ENCODE measurements at regions not wholly inside any gene's neighbourhood (a gene's known extent, or its start where the extent isn't known, plus 50 kb on each side); places are given as distances from the start of the nearest gene placed in this dataset.
"Not testable (repeated sequence)": the region's sequence is repeated elsewhere in the genome, so short reads cannot be mapped to it uniquely, and the experiment has no call there.

DNA sequence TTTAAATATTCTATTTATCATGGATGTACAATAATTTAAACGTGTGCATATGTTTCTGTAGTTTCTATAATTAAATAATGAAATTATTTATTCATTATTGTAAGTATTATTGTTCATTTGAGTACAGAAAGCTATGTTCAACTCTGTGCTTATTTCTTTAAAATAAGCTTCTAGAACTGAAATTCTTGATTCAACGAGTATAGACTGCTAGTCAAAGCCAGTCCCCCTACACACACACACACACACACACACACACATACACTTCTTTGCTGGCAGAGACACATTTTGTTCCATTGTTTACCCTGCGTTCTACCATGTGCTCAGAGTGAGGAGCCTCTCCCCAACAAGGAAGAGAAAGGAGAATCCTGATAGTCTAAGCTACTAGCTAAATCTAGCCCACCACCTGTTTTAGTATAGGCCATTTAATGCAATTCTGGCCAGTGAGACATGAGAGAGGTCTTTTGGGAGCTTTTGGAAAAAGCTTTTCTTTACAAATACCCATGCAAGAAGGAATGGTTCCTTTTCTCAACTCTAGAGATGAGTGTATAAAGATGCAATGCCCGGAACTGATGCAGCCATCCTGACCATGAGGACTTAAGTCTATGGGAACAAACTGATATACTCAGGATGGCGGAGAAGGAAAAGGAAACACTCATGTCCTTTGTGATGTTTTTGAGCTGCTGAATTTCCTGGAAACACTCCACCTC, 161.4 kb downstream of the NDUFA12 start:
- WGBS, 2 donors, result 82 to 86% methylated on average over 5 of the region's 5 CpGs
- H3K27ac ChIP-seq, result no peak overlapping the region
- H3K36me3 ChIP-seq (ENCODE audit: low read depth, missing control alignments), result no peaks in the 10 kb centered on the region
- TF ChIP-seq CTCF (IDR thresholded peaks at IDR 0.05) (no peak), POLR2A (IDR thresholded peaks at IDR 0.05) (no peak)
- intact Hi-C loops (cut with DNase I; ENCODE audit: low total_unique reads), result no loop called here
- no peak for DNase-seq
- H3K27me3 ChIP-seq, result no peaks in the 10 kb centered on the region
- no peaks in the 10 kb centered on the region for H3K9me3 ChIP-seq
- H3K4me1 ChIP-seq, result no peaks in the 10 kb centered on the region
- no peak overlapping the region for H3K4me3 ChIP-seq

GRCh38 chr12:94841177-94841576, 162.3 kb downstream of the NDUFA12 start:
- no peak for DNase-seq
- intact Hi-C loops (cut with DNase I; ENCODE audit: low total_unique reads), result no loop called here

DNA sequence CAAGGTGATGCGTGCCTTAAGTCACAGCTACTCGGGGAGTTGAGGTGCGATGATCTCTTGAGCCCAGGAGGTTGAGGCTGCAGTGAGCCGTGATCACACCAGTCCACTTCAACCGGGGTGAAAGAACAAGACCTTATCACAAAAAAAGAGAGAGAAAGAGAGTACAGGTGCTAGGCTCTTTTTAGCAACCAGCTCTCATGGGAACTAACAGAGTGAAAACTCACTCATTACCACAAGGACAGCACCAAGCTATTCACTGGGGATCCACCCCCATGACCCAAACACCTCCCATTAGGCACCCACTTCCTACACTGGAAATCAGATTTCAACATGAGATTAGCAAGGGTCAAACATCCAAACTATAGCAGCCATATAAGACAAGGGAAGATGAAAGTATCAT, 164.2 kb downstream of the NDUFA12 start:
- H3K27me3 ChIP-seq, result no peaks in the 10 kb centered on the region
- H3K9me3 ChIP-seq, result no peaks in the 10 kb centered on the region
- 97 to 98% methylated on average over 5 of the region's 5 CpGs for WGBS, 2 donors
- no peak for DNase-seq
- no peaks in the 10 kb centered on the region for H3K36me3 ChIP-seq (ENCODE audit: low read depth, missing control alignments)
- H3K27ac ChIP-seq, result no peak overlapping the region
- intact Hi-C loops (cut with DNase I; ENCODE audit: low total_unique reads), result no loop called here
- H3K4me1 ChIP-seq, result no peaks in the 10 kb centered on the region
- no peak overlapping the region for H3K4me3 ChIP-seq
- TF ChIP-seq POLR2A (IDR thresholded peaks at IDR 0.05) (no peak), CTCF (IDR thresholded peaks at IDR 0.05) (no peak)

More at GRCh38 chr12:94841177-94841576, 162.3 kb downstream of the NDUFA12 start:
- Histone ChIP-seq H3K27ac (no peak overlapping the region), H3K4me1 (no peaks in the 10 kb centered on the region), H3K4me3 (no peak overlapping the region), H3K27me3 (no peaks in the 10 kb centered on the region), H3K9me3 (no peaks in the 10 kb centered on the region), H3K36me3 (ENCODE audit: low read depth, missing control alignments) (no peaks in the 10 kb centered on the region)
- TF ChIP-seq CTCF (IDR thresholded peaks at IDR 0.05) (no peak), POLR2A (IDR thresholded peaks at IDR 0.05) (no peak)
- 63 to 74% methylated on average over 3 of the region's 3 CpGs for WGBS, 2 donors

GRCh38 chr12:94836952-94837670, 166.4 kb downstream of the NDUFA12 start:
- H3K9me3 ChIP-seq; H3K27me3 ChIP-seq; intact Hi-C loops (cut with DNase I; ENCODE audit: low total_unique reads); H3K36me3 ChIP-seq (ENCODE audit: low read depth, missing control alignments); H3K4me3 ChIP-seq; H3K27ac ChIP-seq; DNase-seq: not testable (repeated sequence)
- WGBS, 2 donors, result 92 to 93% methylated on average over 13 of the region's 13 CpGs
- H3K4me1 ChIP-seq, result peaks cover 11% of the 10 kb centered on the region

DNA sequence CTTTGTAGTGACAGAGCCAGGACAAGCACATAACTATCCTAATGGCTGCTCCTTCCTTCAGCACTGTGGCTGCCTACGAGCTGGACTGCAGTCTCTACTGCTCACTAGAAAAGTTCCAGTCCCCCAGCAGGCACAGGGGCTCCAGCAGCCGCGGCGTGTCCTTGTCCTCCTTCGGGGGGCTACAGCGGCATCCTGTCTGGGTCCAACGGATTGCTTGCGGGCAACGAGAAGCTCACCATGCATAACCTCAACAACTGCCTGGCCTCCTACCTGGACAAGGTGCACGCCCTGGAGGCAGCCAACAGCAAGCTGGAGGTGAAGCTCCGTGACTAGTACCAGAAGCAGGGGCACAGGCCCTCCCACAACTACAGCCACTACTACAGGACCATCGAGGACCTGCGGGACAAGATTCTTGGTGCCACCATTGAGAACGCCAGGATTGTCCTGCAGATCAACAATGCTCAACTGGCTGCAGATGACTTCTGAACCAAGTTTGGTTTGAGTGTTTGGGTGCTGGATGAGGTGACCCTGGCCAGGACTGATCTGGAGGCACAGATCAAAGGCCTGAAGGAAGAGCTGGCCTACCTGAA, 169.4 kb downstream of the NDUFA12 start:
- peaks cover 11% of the 10 kb centered on the region for H3K4me1 ChIP-seq
- H3K36me3 ChIP-seq (ENCODE audit: low read depth, missing control alignments), result no peaks in the 10 kb centered on the region
- TF ChIP-seq CTCF (IDR thresholded peaks at IDR 0.05) (no peak), POLR2A (IDR thresholded peaks at IDR 0.05) (no peak)
- no peak overlapping the region for H3K27ac ChIP-seq
- WGBS, 2 donors, result 92 to 97% methylated on average over 12 to 14 of the region's 14 CpGs
- no peaks in the 10 kb centered on the region for H3K27me3 ChIP-seq
- no peak overlapping the region for H3K4me3 ChIP-seq
- no peaks in the 10 kb centered on the region for H3K9me3 ChIP-seq
- DNase-seq, result no peak
- intact Hi-C loops (cut with DNase I; ENCODE audit: low total_unique reads), result no loop called here

All from testis (tissue), 2 donors.